ENCODE measurements at regions not wholly inside any gene's neighbourhood (a gene's known extent, or its start where the extent isn't known, plus 50 kb on each side); places are given as distances from the start of the nearest gene placed in this dataset.

DNA sequence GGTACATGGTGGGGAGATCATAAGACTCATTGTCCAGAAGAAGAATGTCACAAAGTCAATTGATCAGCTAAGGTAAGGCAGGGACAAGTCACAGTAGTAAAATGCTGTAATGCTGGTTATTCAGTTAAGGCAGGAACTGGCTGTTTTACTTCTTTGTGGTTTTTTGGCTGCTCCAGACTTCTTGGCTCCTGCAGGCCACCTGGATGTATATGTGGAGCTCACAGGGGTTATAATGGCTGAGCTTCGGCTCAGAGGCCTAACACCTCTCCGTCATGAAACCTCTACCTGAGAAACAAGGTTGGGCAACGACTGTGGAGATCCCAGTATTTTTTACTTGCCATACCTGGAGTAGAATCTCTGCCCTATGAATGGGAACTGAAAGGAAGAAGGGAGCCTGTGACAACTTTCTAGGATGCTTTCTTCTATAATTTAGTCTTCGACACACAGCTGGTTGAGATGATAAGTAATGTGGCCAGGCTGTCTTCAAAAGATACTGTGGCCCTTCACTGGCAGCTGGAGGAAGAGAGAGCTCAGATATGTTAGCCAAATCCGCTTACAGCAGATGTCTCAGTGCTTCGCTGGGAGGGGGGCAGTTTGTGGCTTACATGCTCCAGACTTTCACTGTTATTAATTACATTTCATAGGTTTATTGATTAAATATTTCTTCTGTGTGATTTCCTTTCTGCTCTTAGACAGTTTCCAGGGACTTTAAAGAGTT is 887.8 kb downstream of the IGSF11 start:
- DNase-seq, result no peak

DNA sequence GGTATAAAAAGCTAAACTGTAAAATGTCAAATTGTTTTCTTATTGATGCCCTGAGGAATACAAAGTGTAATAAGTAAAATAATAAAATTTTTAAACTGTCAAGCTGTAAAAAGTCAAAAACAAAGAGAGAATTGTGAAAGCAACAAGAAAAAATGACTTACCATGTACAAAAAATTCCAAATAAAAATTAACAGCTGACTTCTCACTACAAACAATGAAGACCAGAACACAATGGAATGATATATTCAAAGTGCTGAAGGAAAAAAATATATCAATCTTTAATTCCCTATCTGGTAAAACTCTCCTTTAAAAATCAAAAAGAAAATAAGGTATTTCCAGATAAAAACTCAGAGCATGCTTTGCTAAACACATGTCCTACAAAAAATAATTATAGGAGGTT is 883.5 kb downstream of the IGSF11 start:
- DNase-seq, result no peak

GRCh38 chr3:118162627-118163588 is 871.7 kb downstream of the IGSF11 start:
- peak; percentile 8 for DNase-seq

GRCh38 chr3:118165413-118165812 is 869.2 kb downstream of the IGSF11 start:
- no peak for DNase-seq

DNA sequence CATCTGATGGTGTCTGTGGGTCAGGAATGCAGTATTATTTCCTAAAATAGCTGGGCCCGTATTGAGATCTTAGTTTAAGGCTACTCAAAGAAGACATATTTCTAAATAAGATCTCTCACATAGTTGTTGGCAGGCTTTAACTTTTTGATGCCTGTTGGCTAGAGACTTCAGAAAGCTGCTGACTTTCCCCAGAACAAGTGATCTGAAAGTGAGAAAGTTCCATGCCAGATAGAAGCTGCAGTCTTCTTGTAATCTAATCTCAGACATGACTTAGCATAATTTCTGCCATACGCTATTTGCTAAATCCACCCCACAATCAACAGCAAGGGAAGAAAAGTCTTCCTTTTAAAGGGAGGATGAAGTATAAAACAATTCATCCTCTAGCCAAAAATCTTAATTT is 867.1 kb downstream of the IGSF11 start:
- no peak for DNase-seq

DNA sequence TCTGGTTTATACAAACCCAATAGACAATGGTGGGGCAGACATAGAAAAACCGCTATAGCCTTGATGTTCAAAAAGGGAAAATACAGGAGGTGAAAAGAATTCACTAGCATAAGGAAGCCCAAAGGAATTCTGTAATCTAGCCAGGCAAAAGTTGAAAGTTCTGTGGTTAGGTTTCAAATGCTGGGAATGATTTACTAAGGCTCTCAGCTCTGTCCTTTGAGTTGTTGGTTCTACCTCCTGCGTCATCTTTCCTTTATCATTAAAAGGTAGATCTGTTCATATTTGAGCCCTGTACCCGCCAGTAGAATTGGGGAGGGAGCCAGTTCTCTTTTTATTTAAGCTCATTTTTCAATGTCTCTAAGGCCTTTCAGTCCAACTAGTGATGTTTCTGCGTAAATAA is 866.5 kb downstream of the IGSF11 start:
- no peak for DNase-seq

GRCh38 chr3:118171236-118171852 is 863.3 kb downstream of the IGSF11 start:
- no peak for DNase-seq

DNA sequence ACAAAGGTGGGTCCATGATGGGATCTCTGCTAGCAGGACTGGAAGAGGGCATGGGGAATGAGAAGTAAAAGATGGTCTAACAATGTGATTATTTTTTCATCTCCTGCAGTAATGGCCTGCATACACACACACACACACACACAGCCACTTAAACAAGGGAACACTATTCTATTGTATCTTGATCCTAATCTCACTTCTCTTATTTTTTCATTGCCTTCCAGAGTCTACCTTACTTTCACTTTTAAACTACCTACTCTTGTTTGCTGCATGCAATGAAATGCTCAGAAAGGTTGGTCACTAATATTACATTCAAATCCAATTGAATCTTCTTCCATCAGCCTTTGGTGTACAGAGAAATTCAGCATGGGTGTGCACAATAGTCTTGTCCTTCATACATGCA is 853.8 kb downstream of the IGSF11 start:
- DNase-seq, result no peak

DNA sequence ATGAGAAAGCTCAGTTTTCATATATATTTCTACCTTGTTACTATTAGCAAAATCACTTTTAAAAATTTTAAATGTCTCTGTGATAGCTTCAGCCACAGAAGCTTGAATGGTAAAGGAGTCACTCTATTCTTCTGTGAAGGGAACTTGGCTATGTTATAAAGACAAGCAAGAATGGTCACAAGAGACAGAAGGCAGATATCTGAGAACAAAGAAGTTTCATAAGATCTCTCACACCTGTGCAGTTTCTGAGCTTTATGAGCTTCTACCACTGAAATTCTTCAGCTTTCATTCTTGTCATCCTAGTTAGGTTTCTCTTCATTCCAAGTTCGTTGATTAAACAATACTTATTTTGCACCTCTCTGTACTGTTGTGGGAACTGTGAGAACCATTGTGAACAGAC is 853.4 kb downstream of the IGSF11 start:
- no peak for DNase-seq

DNA sequence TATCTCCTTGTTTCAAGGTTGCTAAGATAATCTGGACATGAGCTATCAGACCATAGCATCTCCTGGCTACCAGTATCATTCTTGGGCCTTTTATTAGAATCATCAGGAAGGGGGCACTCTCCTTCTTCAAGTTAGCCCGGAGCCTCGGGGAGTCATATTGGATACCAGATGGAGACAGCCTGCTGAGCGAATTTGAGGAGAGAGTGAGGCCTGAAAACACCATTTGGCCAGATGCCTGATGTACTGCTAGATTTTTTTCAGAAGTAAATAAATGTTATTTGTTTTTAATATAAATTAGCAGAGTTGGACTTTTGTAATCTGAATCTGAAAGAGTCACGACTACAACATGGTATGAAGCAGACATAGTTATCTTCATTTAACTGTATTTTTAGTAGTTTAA is 848.6 kb downstream of the IGSF11 start:
- DNase-seq, result no peak

DNA sequence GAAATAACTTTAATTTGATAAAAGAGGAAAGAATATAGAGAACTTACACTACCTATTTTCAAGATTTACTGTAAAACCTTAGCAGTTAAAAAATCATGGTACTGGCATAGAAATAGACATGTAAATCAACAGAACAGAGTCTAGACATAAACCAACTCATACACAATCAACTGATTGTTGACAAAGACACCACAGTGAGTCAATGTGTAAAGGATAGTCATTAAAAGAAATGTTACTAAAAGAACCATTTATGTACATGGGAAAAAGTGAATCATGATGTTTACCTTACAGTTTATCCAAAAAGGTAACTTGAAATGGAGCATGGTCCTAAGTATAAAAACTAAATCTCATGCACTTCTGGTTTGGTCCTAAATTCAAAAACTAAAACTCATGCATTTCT is 847.4 kb downstream of the IGSF11 start:
- no peak for DNase-seq

- no peak for DNase-seq
Observed at GRCh38 chr3:118196183-118196582, 838.5 kb downstream of the IGSF11 start.

DNA sequence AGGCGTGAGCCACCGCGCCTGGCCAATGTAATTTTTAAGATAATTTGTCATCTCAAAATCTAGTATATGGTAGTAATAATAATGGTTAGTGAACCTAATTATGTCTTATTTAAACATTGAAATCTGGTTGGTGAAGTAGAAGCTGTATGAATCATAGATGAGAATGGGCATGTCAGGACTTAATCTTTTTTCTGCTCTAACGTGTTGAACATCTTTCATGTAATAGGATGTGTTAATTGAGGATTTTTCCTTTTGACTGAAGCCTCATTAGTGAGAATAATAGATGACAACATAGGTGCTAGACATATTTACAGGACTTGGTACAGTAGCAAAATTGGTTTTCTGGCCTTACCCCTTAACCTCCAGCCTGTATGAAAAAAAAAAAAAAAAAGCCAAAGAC is 835.6 kb downstream of the IGSF11 start:
- DNase-seq, result no peak

DNA sequence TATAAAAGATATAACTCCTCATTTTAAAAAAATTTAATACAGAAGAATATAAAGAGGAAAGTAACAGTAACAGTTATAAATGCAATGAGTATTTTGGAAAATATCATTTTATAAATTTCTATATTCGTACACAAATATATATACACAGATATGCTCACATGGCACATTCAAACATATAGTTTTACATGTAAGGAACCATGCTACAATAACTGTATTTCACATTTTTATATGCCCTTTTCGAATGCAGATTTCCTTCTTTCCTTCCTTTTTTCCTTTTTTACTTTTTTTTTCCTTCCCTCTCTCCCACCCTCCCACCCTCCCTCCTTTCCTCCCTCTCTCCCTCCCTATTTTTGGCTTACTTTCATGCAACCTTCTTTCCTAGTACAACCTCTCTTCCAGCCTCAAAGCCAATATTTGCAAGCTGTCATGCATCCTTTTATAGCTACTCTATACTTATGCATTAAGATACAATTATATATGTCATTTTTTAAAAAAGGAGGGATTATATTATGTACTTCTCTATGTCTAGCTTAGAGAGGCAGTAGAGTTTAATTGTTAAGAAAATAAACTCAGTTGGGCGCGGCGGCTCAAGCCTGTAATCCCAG is 830.5 kb downstream of the IGSF11 start:
- no peak for DNase-seq

DNA sequence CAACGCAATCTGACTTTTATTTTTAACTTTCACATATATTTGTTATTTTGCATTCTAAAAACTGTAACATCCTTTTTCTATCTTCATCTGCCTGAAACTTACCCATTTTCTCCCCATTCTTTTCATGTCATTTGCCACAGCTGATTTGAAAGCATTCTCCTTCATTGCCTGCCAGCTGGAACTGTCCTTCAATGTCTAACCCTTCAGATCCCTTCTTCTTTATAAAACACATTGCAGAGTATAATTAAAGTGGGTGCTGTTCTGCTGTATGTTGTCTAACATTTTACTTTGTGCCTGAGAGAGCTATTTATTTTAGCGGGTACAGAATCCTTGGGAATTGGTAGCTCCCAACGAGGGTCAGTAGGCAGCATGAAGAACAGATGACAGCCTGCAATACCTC is 827.4 kb downstream of the IGSF11 start:
- DNase-seq, result no peak

- no peak for DNase-seq
Observed at GRCh38 chr3:118208642-118209041, 826.0 kb downstream of the IGSF11 start.

- DNase-seq, result no peak
Observed at GRCh38 chr3:118213892-118214291, 820.8 kb downstream of the IGSF11 start.

GRCh38 chr3:118226206-118226605 is 808.4 kb downstream of the IGSF11 start:
- DNase-seq, result no peak

DNA sequence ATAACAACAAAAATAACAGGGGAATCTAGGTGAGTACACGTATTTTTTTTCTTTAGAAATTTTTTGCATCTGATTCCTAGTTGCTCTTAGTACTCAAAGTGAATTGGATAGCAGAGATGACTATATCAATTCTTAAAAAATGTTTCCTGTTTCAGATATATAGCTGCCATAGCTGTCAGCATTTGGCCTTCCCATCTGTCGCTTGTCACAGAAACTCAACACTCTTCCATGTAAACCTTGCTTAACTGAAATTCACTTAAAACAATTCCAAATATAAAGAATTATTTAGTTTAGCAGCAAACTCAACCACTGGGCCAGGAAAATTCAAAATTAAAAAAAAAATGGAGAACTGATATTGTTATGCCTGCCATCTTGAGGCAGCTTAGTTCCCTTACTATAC is 807.5 kb downstream of the IGSF11 start:
- DNase-seq, result no peak

DNA sequence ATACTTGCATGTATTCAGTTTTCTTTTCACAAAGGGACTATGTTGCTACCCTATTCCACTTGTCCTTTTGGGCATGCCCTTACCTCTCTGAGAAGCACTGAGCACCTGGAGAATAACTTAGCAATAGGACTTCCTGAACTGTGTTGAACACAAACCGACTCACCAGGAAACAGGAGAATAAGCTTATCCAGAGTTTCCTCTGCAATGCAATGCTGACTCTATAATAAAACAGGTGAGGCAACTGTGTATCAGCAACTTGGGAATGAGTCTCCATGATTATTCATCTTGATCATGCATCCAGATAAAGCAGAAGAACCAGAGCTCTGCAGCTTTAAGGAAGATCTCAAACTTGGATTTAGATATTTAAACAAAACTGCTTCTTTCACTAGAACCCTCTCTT is 806.5 kb downstream of the IGSF11 start:
- DNase-seq, result no peak

GRCh38 chr3:118229196-118229595 is 805.5 kb downstream of the IGSF11 start:
- no peak for DNase-seq

DNA sequence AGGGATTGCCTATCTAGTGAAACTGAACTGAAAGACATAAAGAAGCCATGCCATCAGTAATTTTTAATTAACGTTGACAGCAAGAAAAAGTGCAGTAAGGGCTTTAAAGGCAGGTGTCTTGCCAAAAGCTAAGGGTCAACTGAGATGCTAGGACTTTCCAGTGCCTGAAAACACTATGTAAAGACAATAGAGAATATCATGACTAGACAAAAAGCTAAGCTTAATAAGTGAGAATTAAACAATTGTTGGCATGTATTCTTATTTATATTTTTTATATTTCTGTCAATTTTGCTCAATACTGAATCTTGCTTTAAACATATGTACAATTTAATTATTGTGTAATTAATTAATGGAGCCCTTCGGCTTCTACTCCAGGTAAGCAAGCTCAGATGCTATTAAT is 803.1 kb downstream of the IGSF11 start:
- no peak for DNase-seq

GRCh38 chr3:118239253-118239652 is 795.4 kb downstream of the IGSF11 start:
- no peak for DNase-seq

All from SHP77 treated with DMSO at 0.1 percent for 48 hours (cell line).